ENCODE measurements at regions not wholly inside any gene's neighbourhood (a gene's known extent, or its start where the extent isn't known, plus 50 kb on each side); places are given as distances from the start of the nearest gene placed in this dataset.

- POLR2A ChIA-PET, result no interaction called here
- no peak overlapping the region for H3K4me2 ChIP-seq (ENCODE audit: insufficient read depth, low read length)
- no peaks in the 10 kb centered on the region for H3K27me3 ChIP-seq (ENCODE audit: control insufficient read depth in 2 of 2, insufficient read depth in 2 of 2, low read length in 2 of 2)
- no peaks in the 10 kb centered on the region for H4K20me1 ChIP-seq (replicated peaks; ENCODE audit: control insufficient read depth, extremely low read depth, insufficient read depth, low read length)
- H3K4me1 ChIP-seq (ENCODE audit: control insufficient read depth, extremely low read depth, insufficient read depth, low read length), result no peaks in the 10 kb centered on the region
- H3K9me3 ChIP-seq (replicated peaks; ENCODE audit: control insufficient read depth, insufficient read depth, low read length), result no peaks in the 10 kb centered on the region
- no peaks in the 10 kb centered on the region for H3K79me2 ChIP-seq (ENCODE audit: control insufficient read depth, insufficient read depth, low read length)
- CTCF ChIA-PET, result interaction anchor here (0.9 to 1.2 kb wide), 2 partner anchors 30 to 260 kb away, joined by 3 to 4 read pairs; no protein-coding TSS in a partner anchor
- H3K4me3 ChIP-seq (replicated peaks in 1 of 3; ENCODE audit: insufficient read depth in 1 of 3, low read depth in 1 of 3, low read length in 3 of 3), result no peak overlapping the region
- intact Hi-C loops (cut with micrococcal nuclease), result no loop called here
- BruUV-seq (replicated peaks), result no TSS peak
- no peak overlapping the region for H3K27ac ChIP-seq (ENCODE audit: insufficient read depth, low read depth, low read length)
- TF ChIP-seq JUN (IDR thresholded peaks at IDR 0.05; ENCODE audit: borderline replicate concordance, insufficient read depth, insufficient read length, low read depth) (no peak), POLR2AphosphoS5 (IDR thresholded peaks at IDR 0.05; ENCODE audit: insufficient read depth, low read depth, low read length) (no peak)
- dilution Hi-C loops (cut with MboI; ENCODE audit: extremely low pct_ligation_motif_present, low sequenced_read_pairs), result no loop called here
- DNase-seq (ENCODE audit: low read depth, low spot score) (no peak), FAIRE-seq (peak; percentile 28)
- H3K9ac ChIP-seq (replicated peaks; ENCODE audit: extremely low read depth, insufficient read depth, low read length), result no peak overlapping the region
- H3K9me1 ChIP-seq (replicated peaks; ENCODE audit: control insufficient read depth, extremely low read depth, insufficient read depth, low read length), result no peaks in the 10 kb centered on the region
- peak overlapping the region; percentile 64 for H2AFZ ChIP-seq (ENCODE audit: low read depth, low read length)
- no peaks in the 10 kb centered on the region for H3K36me3 ChIP-seq (ENCODE audit: control insufficient read depth in 2 of 2, extremely low read depth in 1 of 2, insufficient read depth in 2 of 2, low read length in 2 of 2)
Observed at GRCh38 chr5:125575171-125575890, 828.9 kb upstream of the ZNF608 start.

- BruUV-seq (replicated peaks), result no TSS peak
- Histone ChIP-seq H2AFZ (ENCODE audit: low read depth, low read length) (peak overlapping the region; percentile 64), H3K9me3 (replicated peaks; ENCODE audit: control insufficient read depth, insufficient read depth, low read length) (no peaks in the 10 kb centered on the region), H3K27me3 (ENCODE audit: control insufficient read depth in 2 of 2, insufficient read depth in 2 of 2, low read length in 2 of 2) (no peaks in the 10 kb centered on the region), H3K27ac (ENCODE audit: insufficient read depth, low read depth, low read length) (no peak overlapping the region), H3K79me2 (ENCODE audit: control insufficient read depth, insufficient read depth, low read length) (no peaks in the 10 kb centered on the region), H3K4me3 (replicated peaks in 1 of 3; ENCODE audit: insufficient read depth in 1 of 3, low read depth in 1 of 3, low read length in 3 of 3) (no peak overlapping the region), H3K4me1 (ENCODE audit: control insufficient read depth, extremely low read depth, insufficient read depth, low read length) (no peaks in the 10 kb centered on the region), H3K9ac (replicated peaks; ENCODE audit: extremely low read depth, insufficient read depth, low read length) (no peak overlapping the region), H4K20me1 (replicated peaks; ENCODE audit: control insufficient read depth, extremely low read depth, insufficient read depth, low read length) (no peaks in the 10 kb centered on the region), H3K9me1 (replicated peaks; ENCODE audit: control insufficient read depth, extremely low read depth, insufficient read depth, low read length) (no peaks in the 10 kb centered on the region), H3K36me3 (ENCODE audit: control insufficient read depth in 2 of 2, extremely low read depth in 1 of 2, insufficient read depth in 2 of 2, low read length in 2 of 2) (no peaks in the 10 kb centered on the region), H3K4me2 (ENCODE audit: insufficient read depth, low read length) (no peak overlapping the region)
- peak; percentile 35 for DNase-seq (ENCODE audit: low read depth, low spot score)
- TF ChIP-seq GATA2 (IDR thresholded peaks at IDR 0.05; ENCODE audit: insufficient read depth, insufficient read length, low read depth, low read length), result no peak
- no peak for TF ChIP-seq JUN (IDR thresholded peaks at IDR 0.05; ENCODE audit: borderline replicate concordance, insufficient read depth, insufficient read length, low read depth)
- no peak for TF ChIP-seq POLR2A (IDR thresholded peaks at IDR 0.05; ENCODE audit: low read depth, low read length)
- TF ChIP-seq EZH2 (IDR thresholded peaks at IDR 0.05; ENCODE audit: borderline replicate concordance, low read depth, low read length, severe bottlenecking), result no peak
- no peak for TF ChIP-seq MYC (IDR thresholded peaks at IDR 0.05; ENCODE audit: low read depth, low read length)
- TF ChIP-seq POLR2AphosphoS5 (IDR thresholded peaks at IDR 0.05; ENCODE audit: insufficient read depth, low read depth, low read length), result no peak
- no peak for TF ChIP-seq CTCF (IDR thresholded peaks at IDR 0.05; ENCODE audit: extremely low read depth in 1 of 2, insufficient read depth in 1 of 2, low read depth in 1 of 2, low read length in 2 of 2)
- TF ChIP-seq FOS (IDR thresholded peaks at IDR 0.05; ENCODE audit: borderline replicate concordance, insufficient read depth, low read length), result no peak
- TF ChIP-seq MAX (IDR thresholded peaks at IDR 0.05; ENCODE audit: insufficient read depth, insufficient read length), result no peak
- FAIRE-seq, result peak; percentile 18
- ChIA-PET CTCF (interaction anchor here (0.8 to 1.2 kb wide), 3 partner anchors 29 to 260 kb away, joined by 3 to 4 read pairs (median 3); no protein-coding TSS in a partner anchor), POLR2A (no interaction called here)
- intact Hi-C loops (cut with micrococcal nuclease), result no loop called here
- dilution Hi-C loops (cut with MboI; ENCODE audit: extremely low pct_ligation_motif_present, low sequenced_read_pairs), result no loop called here
Observed at GRCh38 chr5:125575891-125576505, 829.6 kb upstream of the ZNF608 start.

Measured in endothelial cell of umbilical vein (primary cell).